ENCODE measurements at regions not wholly inside any gene's neighbourhood (a gene's known extent, or its start where the extent isn't known, plus 50 kb on each side); places are given as distances from the start of the nearest gene placed in this dataset.

DNA sequence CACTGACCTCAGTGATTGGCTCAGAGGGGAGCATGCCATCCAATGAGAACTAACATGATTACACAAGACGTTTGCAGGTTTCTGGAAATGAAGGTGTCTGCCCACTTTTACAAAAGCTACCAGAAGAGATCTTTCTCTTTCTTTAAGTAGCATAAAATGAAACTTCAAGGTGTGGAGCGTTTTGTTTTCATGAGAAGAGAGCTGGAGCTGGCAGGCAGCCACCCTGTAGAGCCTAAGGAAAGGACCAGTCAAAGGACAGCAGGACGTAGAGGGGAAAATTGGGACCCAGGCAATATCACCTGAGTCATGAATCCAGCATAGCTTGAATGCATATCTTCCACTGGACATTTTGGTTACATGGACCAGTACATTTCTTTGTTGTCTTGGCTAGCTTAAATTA is 331.0 kb downstream of the EPHA4 start:
- TF ChIP-seq ZNF384 (IDR thresholded peaks at IDR 0.05) (no peak), L3MBTL2 (conservative IDR thresholded peaks at IDR 0.05) (no peak), ELF4 (IDR thresholded peaks at IDR 0.05) (no peak), ARNT (IDR thresholded peaks at IDR 0.05) (no peak), FOXA1 (IDR thresholded peaks at IDR 0.05) (no peak), FOXM1 (IDR thresholded peaks at IDR 0.05; ENCODE audit: borderline replicate concordance) (no peak), LEF1 (IDR thresholded peaks at IDR 0.05; ENCODE audit: borderline replicate concordance) (no peak), CTBP1 (IDR thresholded peaks at IDR 0.05; ENCODE audit: borderline replicate concordance) (no peak), TARDBP (IDR thresholded peaks at IDR 0.05) (no peak), NFRKB (IDR thresholded peaks at IDR 0.05) (no peak), SUZ12 (IDR thresholded peaks at IDR 0.05) (no peak), FOXK2 (IDR thresholded peaks at IDR 0.05) (no peak), SP1 (IDR thresholded peaks at IDR 0.05) (no peak), BHLHE40 (IDR thresholded peaks at IDR 0.05; ENCODE audit: borderline replicate concordance) (no peak), HDGF (IDR thresholded peaks at IDR 0.05; ENCODE audit: borderline replicate concordance) (no peak)
- TF ChIP-seq, protein P1, sequence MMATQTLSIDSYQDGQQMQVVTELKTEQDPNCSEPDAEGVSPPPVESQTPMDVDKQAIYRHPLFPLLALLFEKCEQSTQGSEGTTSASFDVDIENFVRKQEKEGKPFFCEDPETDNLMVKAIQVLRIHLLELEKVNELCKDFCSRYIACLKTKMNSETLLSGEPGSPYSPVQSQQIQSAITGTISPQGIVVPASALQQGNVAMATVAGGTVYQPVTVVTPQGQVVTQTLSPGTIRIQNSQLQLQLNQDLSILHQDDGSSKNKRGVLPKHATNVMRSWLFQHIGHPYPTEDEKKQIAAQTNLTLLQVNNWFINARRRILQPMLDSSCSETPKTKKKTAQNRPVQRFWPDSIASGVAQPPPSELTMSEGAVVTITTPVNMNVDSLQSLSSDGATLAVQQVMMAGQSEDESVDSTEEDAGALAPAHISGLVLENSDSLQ (IDR thresholded peaks at IDR 0.05), result no peak
- ChIA-PET POLR2A (no interaction called here), CTCF (no interaction called here)
- DNase-seq (ENCODE audit: extremely low spot score), result no peak

DNA sequence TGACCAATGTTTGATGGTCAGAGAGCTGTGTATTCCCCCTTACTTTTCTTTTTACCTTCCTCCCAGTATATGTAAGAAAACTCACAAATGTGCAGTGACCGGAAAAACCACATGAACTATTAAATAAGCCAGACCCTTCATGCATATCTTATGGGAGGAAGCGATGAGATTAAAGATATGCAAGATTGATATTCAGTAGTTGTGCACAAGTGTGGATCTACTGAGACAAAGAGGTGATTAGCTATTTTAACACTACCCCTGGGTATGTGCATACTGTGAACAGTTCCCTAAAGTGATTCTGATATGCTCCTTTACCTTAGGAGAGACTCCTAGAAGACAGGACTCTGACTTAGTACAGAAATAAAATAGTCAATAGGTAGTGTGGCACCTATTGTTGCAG is 328.3 kb downstream of the EPHA4 start:
- DNase-seq (ENCODE audit: extremely low spot score), result no peak
- TF ChIP-seq ELF4 (IDR thresholded peaks at IDR 0.05), result no peak
- TF ChIP-seq LEF1 (IDR thresholded peaks at IDR 0.05; ENCODE audit: borderline replicate concordance), result no peak
- TF ChIP-seq SP1 (IDR thresholded peaks at IDR 0.05), result no peak
- no peak for TF ChIP-seq SUZ12 (IDR thresholded peaks at IDR 0.05)
- TF ChIP-seq FOXA1 (IDR thresholded peaks at IDR 0.05), result no peak
- TF ChIP-seq NFRKB (IDR thresholded peaks at IDR 0.05), result no peak
- no peak for TF ChIP-seq FOXM1 (IDR thresholded peaks at IDR 0.05; ENCODE audit: borderline replicate concordance)
- TF ChIP-seq ZNF384 (IDR thresholded peaks at IDR 0.05), result no peak
- TF ChIP-seq BHLHE40 (IDR thresholded peaks at IDR 0.05; ENCODE audit: borderline replicate concordance), result no peak
- no peak for TF ChIP-seq HDGF (IDR thresholded peaks at IDR 0.05; ENCODE audit: borderline replicate concordance)
- no peak for TF ChIP-seq CTBP1 (IDR thresholded peaks at IDR 0.05; ENCODE audit: borderline replicate concordance)
- POLR2A ChIA-PET, result no interaction called here
- CTCF ChIA-PET, result interaction anchor here (0.5 kb wide), 1 partner anchor 478 kb away, joined by 3 read pairs; no protein-coding TSS in a partner anchor

DNA sequence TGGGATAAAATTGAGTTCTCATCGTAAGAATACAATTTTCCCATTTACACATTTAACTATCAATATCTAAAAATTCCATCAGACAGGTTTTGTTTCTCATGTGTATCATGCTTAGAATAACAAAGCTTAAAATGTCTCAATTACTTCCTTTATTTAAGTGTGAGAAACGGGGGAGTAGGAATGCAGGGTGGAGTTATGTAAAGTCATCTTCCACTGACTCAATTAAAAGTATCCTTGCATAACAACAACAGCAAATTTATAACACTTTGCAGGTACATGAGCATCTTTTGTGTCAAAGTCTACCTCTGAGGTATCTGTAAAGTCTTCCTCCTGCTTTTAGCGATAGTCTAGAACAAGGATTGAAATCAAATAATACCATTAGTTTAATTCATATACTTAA is 327.1 kb downstream of the EPHA4 start:
- ChIA-PET CTCF (no interaction called here), POLR2A (interaction anchor here (0.6 kb wide), 1 partner anchor 1227 kb away, joined by 3 read pairs; no protein-coding TSS in a partner anchor)
- no peak for TF ChIP-seq ARNT (IDR thresholded peaks at IDR 0.05)
- TF ChIP-seq FOXK2 (IDR thresholded peaks at IDR 0.05), result no peak
- TF ChIP-seq FOXM1 (IDR thresholded peaks at IDR 0.05; ENCODE audit: borderline replicate concordance), result no peak
- TF ChIP-seq HDGF (IDR thresholded peaks at IDR 0.05; ENCODE audit: borderline replicate concordance), result no peak
- TF ChIP-seq ZNF384 (IDR thresholded peaks at IDR 0.05), result no peak
- no peak for TF ChIP-seq TARDBP (IDR thresholded peaks at IDR 0.05)
- TF ChIP-seq NFRKB (IDR thresholded peaks at IDR 0.05), result no peak
- DNase-seq (ENCODE audit: extremely low spot score), result no peak

DNA sequence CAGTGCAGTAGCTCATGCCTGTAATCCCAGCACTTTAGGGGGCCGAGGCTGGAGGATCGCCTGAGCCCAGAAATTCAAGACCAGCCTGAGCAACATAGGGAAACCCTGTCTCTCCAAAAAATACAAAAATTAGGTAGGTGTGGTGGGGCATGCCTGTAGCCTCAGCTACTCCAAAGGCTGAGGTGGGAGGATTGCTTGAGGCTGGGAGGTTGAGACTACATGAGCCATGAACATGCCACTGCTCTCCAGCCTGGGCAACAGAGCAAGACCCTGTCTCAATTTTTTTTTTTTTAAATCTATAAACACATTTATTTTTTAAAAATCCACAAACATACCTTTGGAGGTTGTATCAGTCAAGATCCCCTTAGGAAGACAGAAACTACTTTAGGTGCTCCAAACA is 326.3 kb downstream of the EPHA4 start:
- ChIA-PET POLR2A (interaction anchor here (0.6 kb wide), 1 partner anchor 1228 kb away, joined by 3 read pairs; no protein-coding TSS in a partner anchor), CTCF (no interaction called here)
- TF ChIP-seq, protein P1 (IDR thresholded peaks at IDR 0.05), result no peak
- no peak for TF ChIP-seq LEF1 (IDR thresholded peaks at IDR 0.05; ENCODE audit: borderline replicate concordance)
- TF ChIP-seq ZNF384 (IDR thresholded peaks at IDR 0.05), result no peak
- no peak for TF ChIP-seq ARNT (IDR thresholded peaks at IDR 0.05)
- TF ChIP-seq FOXA1 (IDR thresholded peaks at IDR 0.05), result no peak
- TF ChIP-seq NFRKB (IDR thresholded peaks at IDR 0.05), result no peak
- no peak for TF ChIP-seq BHLHE40 (IDR thresholded peaks at IDR 0.05; ENCODE audit: borderline replicate concordance)
- no peak for TF ChIP-seq FOXK2 (IDR thresholded peaks at IDR 0.05)
- no peak for TF ChIP-seq SP1 (IDR thresholded peaks at IDR 0.05)

DNA sequence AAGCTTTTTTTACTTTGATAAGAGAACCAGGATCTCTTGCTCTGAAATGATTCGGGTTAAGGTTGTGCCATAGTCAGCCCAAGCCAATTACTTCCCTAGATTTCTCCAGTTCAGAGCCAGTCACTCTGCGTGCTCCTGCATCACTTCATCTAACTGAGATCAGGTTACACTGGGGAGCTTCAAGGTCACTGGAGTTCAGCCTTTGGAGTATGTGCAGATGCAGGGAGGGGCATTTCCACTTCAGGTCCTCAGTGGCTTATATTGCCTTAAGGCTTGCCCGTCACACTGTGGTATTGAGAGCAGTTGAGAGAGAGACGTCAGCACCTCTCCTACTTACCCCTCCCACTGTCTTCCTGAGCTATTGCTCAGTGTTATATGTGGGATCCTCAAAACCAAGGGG is 317.8 kb downstream of the EPHA4 start:
- ChIA-PET CTCF (no interaction called here), POLR2A (no interaction called here)

More for the DNA sequence above, 326.3 kb downstream of the EPHA4 start:
- DNase-seq (ENCODE audit: extremely low spot score), result no peak

DNA sequence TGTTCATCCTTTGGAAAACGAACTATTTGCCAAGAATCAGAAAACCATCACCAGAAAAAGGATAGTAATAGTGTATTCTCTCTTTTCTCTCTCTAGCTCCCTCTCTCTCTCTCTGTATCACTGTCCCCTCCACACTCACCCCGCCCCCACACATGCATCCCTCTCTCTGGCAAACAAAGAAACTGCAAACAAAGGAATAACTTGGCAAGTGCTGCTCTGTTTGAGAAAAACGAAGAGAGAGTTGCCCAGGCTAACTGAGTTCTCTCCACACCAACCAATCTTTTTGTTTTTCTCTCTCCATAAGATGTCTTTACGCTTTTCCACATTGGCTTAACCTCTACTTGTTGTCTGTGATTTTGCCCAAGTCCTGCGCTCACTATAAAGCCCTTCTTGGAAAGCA is 316.2 kb downstream of the EPHA4 start:
- ChIA-PET CTCF (interaction anchor here (0.7 kb wide), 1 partner anchor 83 kb away, joined by 3 read pairs; no protein-coding TSS in a partner anchor), POLR2A (no interaction called here)
- DNase-seq (ENCODE audit: extremely low spot score), result no peak
- TF ChIP-seq ELF4 (IDR thresholded peaks at IDR 0.05) (no peak), SP1 (IDR thresholded peaks at IDR 0.05) (no peak), FOXA1 (IDR thresholded peaks at IDR 0.05) (no peak), NFRKB (IDR thresholded peaks at IDR 0.05) (no peak)

More for the DNA sequence above, 317.8 kb downstream of the EPHA4 start:
- DNase-seq (ENCODE audit: extremely low spot score), result no peak
- TF ChIP-seq FOXA1 (IDR thresholded peaks at IDR 0.05) (no peak), TARDBP (IDR thresholded peaks at IDR 0.05) (no peak), ARNT (IDR thresholded peaks at IDR 0.05) (no peak), ZNF384 (IDR thresholded peaks at IDR 0.05) (no peak), SUZ12 (IDR thresholded peaks at IDR 0.05) (no peak), HDGF (IDR thresholded peaks at IDR 0.05; ENCODE audit: borderline replicate concordance) (no peak), FOXM1 (IDR thresholded peaks at IDR 0.05; ENCODE audit: borderline replicate concordance) (no peak), SP1 (IDR thresholded peaks at IDR 0.05) (no peak), ELF4 (IDR thresholded peaks at IDR 0.05) (no peak), L3MBTL2 (conservative IDR thresholded peaks at IDR 0.05) (no peak), NFRKB (IDR thresholded peaks at IDR 0.05) (no peak), BHLHE40 (IDR thresholded peaks at IDR 0.05; ENCODE audit: borderline replicate concordance) (no peak), LEF1 (IDR thresholded peaks at IDR 0.05; ENCODE audit: borderline replicate concordance) (no peak), FOXK2 (IDR thresholded peaks at IDR 0.05) (no peak), CTBP1 (IDR thresholded peaks at IDR 0.05; ENCODE audit: borderline replicate concordance) (no peak)
- TF ChIP-seq, protein P1 (IDR thresholded peaks at IDR 0.05), result no peak

Data from HEK293T (cell line).